ENCODE measurements at regions not wholly inside any gene's neighbourhood (a gene's known extent, or its start where the extent isn't known, plus 50 kb on each side); places are given as distances from the start of the nearest gene placed in this dataset.

DNA sequence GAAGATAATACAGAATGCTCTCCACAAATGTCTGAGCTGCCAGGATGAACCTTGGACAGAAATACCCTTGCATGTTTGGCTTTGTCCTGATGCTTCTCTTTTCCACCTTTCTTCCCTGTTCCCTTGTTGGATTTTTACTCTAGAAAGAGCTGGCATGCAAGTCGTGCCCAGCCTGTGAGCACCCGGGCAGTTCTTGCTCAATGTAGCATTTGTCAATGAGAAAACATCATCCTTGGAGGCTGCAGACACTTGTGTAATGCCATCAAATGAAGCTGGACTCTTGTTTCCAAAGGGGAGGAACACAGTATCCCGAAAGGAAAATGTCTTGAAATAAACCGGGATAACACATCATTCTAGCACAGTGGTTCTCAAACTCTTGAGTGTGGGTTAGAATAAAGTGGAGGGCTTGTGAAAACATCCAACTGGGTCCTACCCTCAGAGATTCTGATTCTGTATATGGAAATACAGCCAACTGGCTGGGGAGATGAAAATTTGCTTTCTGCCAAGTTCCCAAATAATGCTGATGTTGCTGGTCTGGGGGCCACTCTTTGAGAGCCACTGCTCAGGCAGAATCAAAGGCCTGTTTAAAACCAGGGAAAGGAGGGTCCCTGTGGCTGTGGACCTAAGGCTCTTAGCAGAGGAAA is 237.2 kb downstream of the SPATA18 start:
- intact Hi-C loops (cut with DNase I), result no loop called here
- Histone ChIP-seq H3K4me3 (no peak overlapping the region), H3K27me3 (no peaks in the 10 kb centered on the region), H3K27ac (no peak overlapping the region), H3K9me3 (no peaks in the 10 kb centered on the region), H3K4me1 (no peaks in the 10 kb centered on the region), H3K36me3 (no peaks in the 10 kb centered on the region)
- DNase-seq, result no peak
- 78 to 79% methylated on average over 4 of the region's 4 CpGs for WGBS, 2 donors
- TF ChIP-seq, protein P1, sequence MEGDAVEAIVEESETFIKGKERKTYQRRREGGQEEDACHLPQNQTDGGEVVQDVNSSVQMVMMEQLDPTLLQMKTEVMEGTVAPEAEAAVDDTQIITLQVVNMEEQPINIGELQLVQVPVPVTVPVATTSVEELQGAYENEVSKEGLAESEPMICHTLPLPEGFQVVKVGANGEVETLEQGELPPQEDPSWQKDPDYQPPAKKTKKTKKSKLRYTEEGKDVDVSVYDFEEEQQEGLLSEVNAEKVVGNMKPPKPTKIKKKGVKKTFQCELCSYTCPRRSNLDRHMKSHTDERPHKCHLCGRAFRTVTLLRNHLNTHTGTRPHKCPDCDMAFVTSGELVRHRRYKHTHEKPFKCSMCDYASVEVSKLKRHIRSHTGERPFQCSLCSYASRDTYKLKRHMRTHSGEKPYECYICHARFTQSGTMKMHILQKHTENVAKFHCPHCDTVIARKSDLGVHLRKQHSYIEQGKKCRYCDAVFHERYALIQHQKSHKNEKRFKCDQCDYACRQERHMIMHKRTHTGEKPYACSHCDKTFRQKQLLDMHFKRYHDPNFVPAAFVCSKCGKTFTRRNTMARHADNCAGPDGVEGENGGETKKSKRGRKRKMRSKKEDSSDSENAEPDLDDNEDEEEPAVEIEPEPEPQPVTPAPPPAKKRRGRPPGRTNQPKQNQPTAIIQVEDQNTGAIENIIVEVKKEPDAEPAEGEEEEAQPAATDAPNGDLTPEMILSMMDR (IDR thresholded peaks at IDR 0.05), result no peak
- TF ChIP-seq EP300 (IDR thresholded peaks at IDR 0.05), result no peak

DNA sequence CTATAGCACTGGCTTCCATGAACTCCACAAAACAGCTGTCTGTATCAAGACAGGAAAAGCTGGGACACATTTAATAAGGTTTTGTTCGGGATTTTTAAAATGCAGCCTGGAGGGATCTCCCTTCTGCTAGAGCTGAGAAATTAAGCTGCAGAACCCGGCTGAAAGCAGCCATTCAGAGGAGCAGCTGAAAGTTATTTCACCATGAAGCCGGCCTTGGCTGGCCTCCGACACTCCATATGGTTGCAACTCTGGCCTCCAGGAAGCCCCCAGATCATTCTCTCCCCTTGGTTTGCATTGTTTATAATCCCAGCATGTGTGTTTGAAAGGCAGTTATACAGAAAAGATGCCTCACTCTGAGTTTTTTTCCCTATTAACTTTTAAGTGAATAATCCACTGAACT is 239.4 kb downstream of the SPATA18 start:
- no peaks in the 10 kb centered on the region for H3K36me3 ChIP-seq
- no peak overlapping the region for H3K4me3 ChIP-seq
- no peaks in the 10 kb centered on the region for H3K4me1 ChIP-seq
- no peaks in the 10 kb centered on the region for H3K27me3 ChIP-seq
- TF ChIP-seq POLR2AphosphoS5 (IDR thresholded peaks at IDR 0.05) (no peak), EP300 (IDR thresholded peaks at IDR 0.05) (no peak), POLR2A (IDR thresholded peaks at IDR 0.05) (no peak)
- TF ChIP-seq, protein P1 (IDR thresholded peaks at IDR 0.05), result no peak
- intact Hi-C loops (cut with DNase I), result no loop called here
- DNase-seq, result no peak
- H3K9me3 ChIP-seq, result no peaks in the 10 kb centered on the region
- H3K27ac ChIP-seq, result no peak overlapping the region
- WGBS, 2 donors, result 66 to 72% methylated on average over 4 of the region's 4 CpGs

DNA sequence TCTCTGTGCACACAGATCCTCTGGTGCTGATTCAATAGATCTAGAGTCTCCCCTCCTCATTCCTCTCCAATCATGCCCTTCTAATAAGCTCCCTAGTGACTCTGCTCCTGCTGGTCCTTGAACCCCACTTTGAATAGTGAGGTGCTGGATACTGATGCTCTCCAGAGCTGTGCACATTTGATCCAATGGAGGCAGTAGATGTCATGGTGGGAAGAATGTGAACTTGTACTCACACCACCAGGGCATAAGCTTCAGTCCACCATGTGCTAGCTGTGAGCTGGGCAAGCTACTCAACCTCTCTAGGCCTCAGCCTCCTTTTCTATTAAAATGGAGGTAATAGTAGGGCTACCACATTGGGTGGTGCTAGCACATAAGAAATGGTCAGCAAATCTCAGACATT is 241.1 kb downstream of the SPATA18 start:
- H3K4me1 ChIP-seq, result no peaks in the 10 kb centered on the region
- TF ChIP-seq POLR2A (IDR thresholded peaks at IDR 0.05), result no peak
- no peak for TF ChIP-seq EP300 (IDR thresholded peaks at IDR 0.05)
- no peak for TF ChIP-seq POLR2AphosphoS5 (IDR thresholded peaks at IDR 0.05)
- TF ChIP-seq, protein P1 (IDR thresholded peaks at IDR 0.05), result no peak
- intact Hi-C loops (cut with DNase I), result no loop called here
- no peak for DNase-seq
- no peaks in the 10 kb centered on the region for H3K9me3 ChIP-seq
- H3K27ac ChIP-seq, result no peak overlapping the region
- no peak overlapping the region for H3K4me3 ChIP-seq
- no peaks in the 10 kb centered on the region for H3K27me3 ChIP-seq
- H3K36me3 ChIP-seq, result no peaks in the 10 kb centered on the region

DNA sequence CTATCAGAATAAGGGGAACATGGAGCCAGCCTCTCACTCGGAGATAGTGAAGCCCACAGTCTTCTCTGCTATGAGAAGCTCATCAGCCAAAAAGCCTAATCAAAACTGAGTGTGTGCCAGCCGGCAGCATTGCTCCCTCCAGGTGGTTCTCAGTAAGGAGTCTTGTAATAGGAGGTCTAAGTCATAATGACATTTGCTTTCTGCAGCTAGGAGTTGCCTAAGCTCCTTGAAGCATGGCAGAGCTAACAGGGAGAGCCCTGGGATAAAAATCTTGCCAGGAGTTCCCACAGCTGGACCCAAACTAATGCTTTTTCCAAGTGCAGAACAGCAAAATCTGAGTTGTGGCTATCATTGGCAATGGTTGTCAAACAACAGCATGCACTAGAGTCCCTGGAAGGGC is 245.2 kb downstream of the SPATA18 start:
- H3K36me3 ChIP-seq, result no peaks in the 10 kb centered on the region
- DNase-seq, result no peak
- no peaks in the 10 kb centered on the region for H3K27me3 ChIP-seq
- H3K9me3 ChIP-seq, result no peaks in the 10 kb centered on the region
- H3K4me1 ChIP-seq, result no peaks in the 10 kb centered on the region
- 65 to 89% methylated on average over 2 of the region's 2 CpGs for WGBS, 2 donors
- TF ChIP-seq, protein P1 (IDR thresholded peaks at IDR 0.05), result no peak
- TF ChIP-seq POLR2AphosphoS5 (IDR thresholded peaks at IDR 0.05) (no peak), POLR2A (IDR thresholded peaks at IDR 0.05) (no peak), EP300 (IDR thresholded peaks at IDR 0.05) (no peak)
- H3K27ac ChIP-seq, result no peak overlapping the region
- intact Hi-C loops (cut with DNase I), result no loop called here
- H3K4me3 ChIP-seq, result no peak overlapping the region

DNA sequence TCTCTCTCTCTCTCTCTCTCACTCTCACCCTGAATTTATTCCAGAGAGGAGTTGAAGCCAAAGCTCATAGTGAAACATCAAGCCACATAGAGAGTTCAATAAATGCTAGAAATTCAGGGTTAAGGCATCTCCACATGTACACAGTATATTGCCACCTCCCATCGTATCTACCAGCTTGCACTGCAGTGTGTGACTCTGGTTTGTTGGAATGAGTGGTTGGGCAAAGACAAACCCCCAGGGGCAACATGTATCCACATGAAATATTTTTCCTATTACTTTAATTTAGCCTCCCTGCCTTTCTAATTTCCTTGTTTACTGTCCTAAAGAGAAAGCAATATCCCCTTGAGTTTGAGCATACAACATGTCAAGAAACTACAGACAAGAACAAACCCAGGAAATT is 247.3 kb downstream of the SPATA18 start:
- intact Hi-C loops (cut with DNase I), result no loop called here
- WGBS, 2 donors, result 0 to 40% methylated on average over 1 of the region's 1 CpG
- no peaks in the 10 kb centered on the region for H3K36me3 ChIP-seq

More for the DNA sequence above, 247.3 kb downstream of the SPATA18 start:
- Histone ChIP-seq H3K27ac (no peak overlapping the region), H3K27me3 (no peaks in the 10 kb centered on the region), H3K4me1 (no peaks in the 10 kb centered on the region), H3K4me3 (no peak overlapping the region), H3K9me3 (no peaks in the 10 kb centered on the region)
- TF ChIP-seq, protein P1 (IDR thresholded peaks at IDR 0.05), result no peak
- TF ChIP-seq POLR2AphosphoS5 (IDR thresholded peaks at IDR 0.05), result no peak
- TF ChIP-seq EP300 (IDR thresholded peaks at IDR 0.05), result no peak
- TF ChIP-seq POLR2A (IDR thresholded peaks at IDR 0.05), result no peak
- no peak for DNase-seq
